ENCODE measurements at regions not wholly inside any gene's neighbourhood (a gene's known extent, or its start where the extent isn't known, plus 50 kb on each side); places are given as distances from the start of the nearest gene placed in this dataset.

DNA sequence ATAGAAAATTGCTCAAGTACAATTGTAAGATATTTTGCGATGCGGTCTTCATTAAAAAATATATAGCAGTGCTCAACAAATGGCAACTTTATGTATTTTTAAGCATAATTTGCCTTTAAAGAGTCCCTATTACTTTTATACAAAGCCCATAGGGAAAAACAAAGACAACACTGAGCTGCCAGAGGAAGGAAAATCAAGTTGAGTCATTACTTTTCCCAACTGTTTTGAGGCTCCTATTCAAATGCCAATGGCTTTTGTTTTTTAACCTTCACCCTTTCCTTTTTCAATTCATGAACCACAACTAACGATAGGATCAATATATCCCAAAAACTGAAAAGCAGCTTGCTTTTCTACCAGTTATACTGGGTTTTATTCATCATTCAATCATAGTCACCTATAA is 157.6 kb upstream of the PLEKHA5 start:
- Histone ChIP-seq H3K4me3 (no peak overlapping the region), H3K36me3 (replicated peaks) (no peaks in the 10 kb centered on the region), H3K9me3 (no peaks in the 10 kb centered on the region), H3K27me3 (ENCODE audit: low read depth) (no peaks in the 10 kb centered on the region), H3K4me1 (peaks cover 6% of the 10 kb centered on the region)
- DNase-seq (ENCODE audit: low spot score in 2 of 2), result no peak
- in situ Hi-C loops (cut with MboI; ENCODE audit: low sequenced_read_pairs), result no loop called here

DNA sequence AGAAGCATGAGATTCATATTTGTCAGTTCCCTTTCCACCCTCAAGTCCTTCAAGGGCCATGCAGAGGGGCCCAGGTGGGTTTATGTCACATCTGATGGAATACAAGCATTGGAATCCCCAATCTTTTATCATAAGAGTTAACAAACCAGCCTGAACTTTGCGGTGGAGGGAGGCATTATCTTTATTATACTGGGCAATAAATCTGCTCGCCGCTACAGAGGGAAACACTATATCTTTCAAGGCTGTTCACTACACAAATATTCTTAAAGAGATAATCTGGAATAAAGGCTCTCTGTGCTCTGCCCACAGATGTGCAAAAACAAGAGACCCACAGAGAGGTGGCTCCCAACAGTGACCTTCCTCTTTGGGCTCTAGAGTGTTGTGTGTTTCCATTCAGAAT is 153.6 kb upstream of the PLEKHA5 start:
- in situ Hi-C loops (cut with MboI; ENCODE audit: low sequenced_read_pairs), result no loop called here
- H3K9me3 ChIP-seq, result no peaks in the 10 kb centered on the region
- H3K4me1 ChIP-seq, result peaks cover 16% of the 10 kb centered on the region
- no peaks in the 10 kb centered on the region for H3K36me3 ChIP-seq (replicated peaks)
- no peaks in the 10 kb centered on the region for H3K27me3 ChIP-seq (ENCODE audit: low read depth)
- no peak for DNase-seq (ENCODE audit: low spot score in 2 of 2)
- no peak overlapping the region for H3K4me3 ChIP-seq

- Histone ChIP-seq H3K9me3 (no peaks in the 10 kb centered on the region), H3K4me1 (peaks cover 10% of the 10 kb centered on the region), H3K36me3 (replicated peaks) (no peaks in the 10 kb centered on the region), H3K4me3 (no peak overlapping the region), H3K27me3 (ENCODE audit: low read depth) (no peaks in the 10 kb centered on the region)
- in situ Hi-C loops (cut with MboI; ENCODE audit: low sequenced_read_pairs), result no loop called here
- DNase-seq (ENCODE audit: low spot score in 2 of 2), result peak in 1 of 2 experiments; percentile 16
Observed at GRCh38 chr12:18979401-18980126, 150.0 kb upstream of the PLEKHA5 start.

GRCh38 chr12:18981732-18982131 is 147.8 kb upstream of the PLEKHA5 start:
- H3K9me3 ChIP-seq, result no peaks in the 10 kb centered on the region
- DNase-seq (ENCODE audit: low spot score in 2 of 2), result no peak
- H3K36me3 ChIP-seq (replicated peaks), result no peaks in the 10 kb centered on the region
- H3K27me3 ChIP-seq (ENCODE audit: low read depth), result no peaks in the 10 kb centered on the region
- no peak overlapping the region for H3K4me3 ChIP-seq
- in situ Hi-C loops (cut with MboI; ENCODE audit: low sequenced_read_pairs), result no loop called here
- peaks cover 10% of the 10 kb centered on the region for H3K4me1 ChIP-seq

- Histone ChIP-seq H3K9me3 (no peaks in the 10 kb centered on the region), H3K36me3 (replicated peaks) (no peaks in the 10 kb centered on the region), H3K27me3 (ENCODE audit: low read depth) (no peaks in the 10 kb centered on the region), H3K4me1 (peaks cover 10% of the 10 kb centered on the region), H3K4me3 (no peak overlapping the region)
- DNase-seq (ENCODE audit: low spot score in 2 of 2), result no peak
- in situ Hi-C loops (cut with MboI; ENCODE audit: low sequenced_read_pairs), result no loop called here
Observed at GRCh38 chr12:18982226-18982949, 147.1 kb upstream of the PLEKHA5 start.

- H3K4me1 ChIP-seq, result peaks cover 5% of the 10 kb centered on the region
- H3K9me3 ChIP-seq, result no peaks in the 10 kb centered on the region
- in situ Hi-C loops (cut with MboI; ENCODE audit: low sequenced_read_pairs), result no loop called here
Observed at GRCh38 chr12:18983854-18984253, 145.7 kb upstream of the PLEKHA5 start.

GRCh38 chr12:18990856-18991255 is 138.7 kb upstream of the PLEKHA5 start:
- in situ Hi-C loops (cut with MboI; ENCODE audit: low sequenced_read_pairs), result no loop called here
- Histone ChIP-seq H3K4me1 (peaks cover 10% of the 10 kb centered on the region), H3K9me3 (no peaks in the 10 kb centered on the region), H3K4me3 (no peak overlapping the region), H3K36me3 (replicated peaks) (no peaks in the 10 kb centered on the region), H3K27me3 (ENCODE audit: low read depth) (no peaks in the 10 kb centered on the region)
- DNase-seq (ENCODE audit: low spot score in 2 of 2), result no peak

More at GRCh38 chr12:18983854-18984253, 145.7 kb upstream of the PLEKHA5 start:
- no peak for DNase-seq (ENCODE audit: low spot score in 2 of 2)
- H3K4me3 ChIP-seq, result no peak overlapping the region
- no peaks in the 10 kb centered on the region for H3K27me3 ChIP-seq (ENCODE audit: low read depth)
- H3K36me3 ChIP-seq (replicated peaks), result no peaks in the 10 kb centered on the region

GRCh38 chr12:18992336-18992735 is 137.2 kb upstream of the PLEKHA5 start:
- no peak for DNase-seq (ENCODE audit: low spot score in 2 of 2)
- no peaks in the 10 kb centered on the region for H3K36me3 ChIP-seq (replicated peaks)
- H3K4me1 ChIP-seq, result peaks cover 10% of the 10 kb centered on the region
- in situ Hi-C loops (cut with MboI; ENCODE audit: low sequenced_read_pairs), result no loop called here
- no peaks in the 10 kb centered on the region; the same call in 1 of the 2 replicates for H3K9me3 ChIP-seq
- no peak overlapping the region for H3K4me3 ChIP-seq
- H3K27me3 ChIP-seq (ENCODE audit: low read depth), result no peaks in the 10 kb centered on the region

DNA sequence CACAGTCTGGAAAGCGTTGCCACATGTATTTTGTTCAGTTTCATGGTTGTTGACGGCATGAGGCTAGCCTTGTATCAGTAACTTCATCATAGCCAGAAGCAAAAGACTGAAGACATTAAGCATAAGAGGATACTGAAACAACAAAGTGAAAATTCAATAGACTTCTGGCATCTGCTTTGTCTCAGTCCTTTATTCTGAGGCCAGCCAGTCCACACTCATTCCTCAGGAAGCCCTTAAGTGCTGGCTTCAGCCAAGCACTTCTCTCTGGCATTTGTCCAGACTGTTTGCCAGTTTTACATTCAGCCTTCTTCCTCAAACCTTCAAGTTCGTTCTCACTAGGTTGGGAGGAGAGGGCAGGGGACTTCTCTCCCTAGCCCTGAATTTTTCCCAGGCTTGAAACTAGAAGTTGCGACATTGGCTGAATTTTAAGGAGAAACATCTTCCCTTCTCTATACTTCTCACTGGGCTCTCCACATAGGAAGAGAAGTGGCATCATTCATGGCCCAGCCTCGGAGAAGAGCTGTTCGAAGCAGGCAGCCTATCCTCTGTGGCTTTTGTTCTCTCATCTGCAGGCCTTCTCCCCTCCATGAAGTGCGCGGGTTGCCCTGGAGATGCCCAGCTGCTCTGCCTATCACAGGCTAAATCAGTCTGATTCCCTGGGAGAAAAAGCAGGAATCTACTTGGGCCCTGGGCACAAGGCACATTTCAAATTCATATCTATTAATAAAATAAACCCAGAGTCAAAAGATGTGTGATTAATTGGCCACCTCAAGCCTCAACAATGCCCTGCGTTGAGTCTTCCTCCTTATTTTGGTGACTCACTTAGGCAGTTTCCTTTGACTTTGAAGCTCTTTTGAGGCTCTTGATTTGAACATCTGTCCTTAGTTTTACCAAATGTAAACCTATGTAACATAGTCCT is 130.9 kb upstream of the PLEKHA5 start:
- in situ Hi-C loops (cut with MboI; ENCODE audit: low sequenced_read_pairs), result no loop called here
- Histone ChIP-seq H3K4me3 (no peak overlapping the region), H3K9me3 (no peaks in the 10 kb centered on the region; the same call in 1 of the 2 replicates), H3K36me3 (replicated peaks) (no peaks in the 10 kb centered on the region), H3K27me3 (ENCODE audit: low read depth) (no peaks in the 10 kb centered on the region), H3K4me1 (peaks cover 40% of the 10 kb centered on the region)
- DNase-seq (ENCODE audit: low spot score in 2 of 2), result no peak

DNA sequence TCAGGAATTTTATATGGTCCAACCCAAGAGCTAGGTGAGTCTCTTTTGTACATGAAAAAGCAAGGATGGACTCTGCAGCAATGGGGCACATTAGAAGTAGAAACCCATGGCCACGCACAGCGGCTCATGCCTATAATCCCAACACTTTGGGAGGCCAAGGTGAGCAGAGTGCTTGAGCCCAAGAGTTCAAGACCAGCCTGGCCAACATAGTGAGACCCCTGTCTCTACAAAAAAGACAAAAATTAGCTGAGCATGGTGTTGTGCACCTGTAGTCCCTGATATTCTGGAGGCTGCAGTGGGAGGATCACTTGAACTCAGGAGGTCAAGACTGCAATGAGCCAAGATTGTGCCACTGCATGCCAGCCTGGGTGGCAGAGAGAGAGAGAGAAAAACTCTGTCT is 128.7 kb upstream of the PLEKHA5 start:
- no peak for DNase-seq (ENCODE audit: low spot score in 2 of 2)
- H3K9me3 ChIP-seq, result no peaks in the 10 kb centered on the region; the same call in 1 of the 2 replicates
- in situ Hi-C loops (cut with MboI; ENCODE audit: low sequenced_read_pairs), result no loop called here
- H3K4me1 ChIP-seq, result peaks cover 59% of the 10 kb centered on the region
- H3K27me3 ChIP-seq (ENCODE audit: low read depth), result no peaks in the 10 kb centered on the region
- no peaks in the 10 kb centered on the region for H3K36me3 ChIP-seq (replicated peaks)
- H3K4me3 ChIP-seq, result no peak overlapping the region

DNA sequence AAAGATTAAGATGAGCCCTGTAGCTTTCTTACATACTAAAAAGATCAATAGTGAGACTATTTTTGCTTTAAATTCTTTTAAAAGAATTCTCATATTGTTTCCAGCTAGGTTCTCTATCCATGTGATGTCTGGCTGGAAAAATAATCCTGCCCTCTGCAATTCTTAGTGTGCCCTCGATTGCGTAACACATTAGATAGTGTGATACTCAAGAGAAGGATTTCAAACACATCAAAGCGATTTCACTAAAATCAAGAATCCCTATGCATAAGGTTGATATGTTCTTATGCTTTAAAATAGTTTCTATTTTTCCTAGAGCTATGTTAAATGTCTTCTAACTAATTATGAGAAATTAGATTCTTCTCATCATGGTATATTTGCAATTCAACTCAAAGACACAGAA is 127.3 kb upstream of the PLEKHA5 start:
- Histone ChIP-seq H3K4me1 (peaks cover 71% of the 10 kb centered on the region), H3K27me3 (ENCODE audit: low read depth) (no peaks in the 10 kb centered on the region), H3K9me3 (no peaks in the 10 kb centered on the region; the same call in 1 of the 2 replicates), H3K36me3 (replicated peaks) (no peaks in the 10 kb centered on the region), H3K4me3 (no peak overlapping the region)
- in situ Hi-C loops (cut with MboI; ENCODE audit: low sequenced_read_pairs), result no loop called here
- peak in 1 of 2 experiments; percentile 25 for DNase-seq (ENCODE audit: low spot score in 2 of 2)

- no peak overlapping the region for H3K4me3 ChIP-seq
- peaks cover 79% of the 10 kb centered on the region for H3K4me1 ChIP-seq
- no peaks in the 10 kb centered on the region for H3K27me3 ChIP-seq (ENCODE audit: low read depth)
- DNase-seq (ENCODE audit: low spot score in 2 of 2), result no peak
- in situ Hi-C loops (cut with MboI; ENCODE audit: low sequenced_read_pairs), result no loop called here
- no peaks in the 10 kb centered on the region for H3K36me3 ChIP-seq (replicated peaks)
- no peaks in the 10 kb centered on the region for H3K9me3 ChIP-seq
Observed at GRCh38 chr12:19003141-19003540, 126.4 kb upstream of the PLEKHA5 start.

DNA sequence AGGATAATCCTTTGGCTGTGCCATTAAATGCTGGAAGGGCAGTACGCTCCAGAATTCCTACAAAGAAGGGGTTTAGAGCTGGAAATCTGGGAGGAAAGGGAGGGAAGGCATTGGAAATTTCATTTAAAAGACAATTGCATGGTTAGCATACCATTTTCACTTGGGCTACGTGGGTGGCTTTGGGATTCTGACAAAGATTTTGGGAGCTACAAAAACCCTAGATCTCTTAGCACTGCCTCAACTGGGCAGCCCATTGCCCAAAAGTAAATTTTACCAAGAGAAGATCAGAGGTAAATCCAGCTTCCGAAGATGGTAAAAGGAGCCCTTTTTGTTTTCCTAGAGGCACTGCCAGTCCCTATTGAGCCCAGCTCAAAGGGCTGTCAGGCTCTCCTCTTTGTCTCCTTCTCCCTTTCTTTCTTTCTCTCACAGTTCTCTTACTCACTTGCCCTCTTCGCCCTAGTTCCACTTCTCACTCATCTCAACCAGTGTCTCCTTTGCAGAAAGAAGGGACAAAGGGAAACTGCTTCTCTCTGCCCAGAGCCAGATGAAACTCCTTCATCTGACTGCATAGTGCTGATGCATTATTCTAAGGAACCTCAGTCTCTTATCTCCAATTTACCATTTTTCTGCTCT is 125.4 kb upstream of the PLEKHA5 start:
- no peak overlapping the region for H3K4me3 ChIP-seq
- no peaks in the 10 kb centered on the region for H3K27me3 ChIP-seq (ENCODE audit: low read depth)
- H3K36me3 ChIP-seq (replicated peaks), result no peaks in the 10 kb centered on the region
- peak; percentile 66 to 95 for DNase-seq (ENCODE audit: low spot score in 2 of 2)
- H3K9me3 ChIP-seq, result no peaks in the 10 kb centered on the region
- in situ Hi-C loops (cut with MboI; ENCODE audit: low sequenced_read_pairs), result no loop called here
- H3K4me1 ChIP-seq, result peaks cover 79% of the 10 kb centered on the region
